GM19452 (cell line): ENCODE measurements at regions not wholly inside any gene's neighbourhood (a gene's known extent, or its start where the extent isn't known, plus 50 kb on each side); places are given as distances from the start of the nearest gene placed in this dataset.
"Not testable (repeated sequence)": the region's sequence is repeated elsewhere in the genome, so short reads cannot be mapped to it uniquely, and the experiment has no call there.

ENCODE experiments used
- ATAC-seq: cut with Tn5 transposase; IDR thresholded peaks from one replicate; pipeline ENCODE4 v1.9.1; 2021; ENCODE audit not compliant: unreplicated experiment

GRCh38 chr7:125484755-125485154 is 555.1 kb upstream of the POT1 start:
- no peak for ATAC-seq

GRCh38 chr7:125481323-125481722 is 551.7 kb upstream of the POT1 start:
- no peak for ATAC-seq

- no peak for ATAC-seq
Observed at GRCh38 chr7:125480762-125481161, 551.1 kb upstream of the POT1 start.

GRCh38 chr7:125468855-125469174 is 539.2 kb upstream of the POT1 start:
- ATAC-seq = no peak

GRCh38 chr7:125467996-125468854 is 538.6 kb upstream of the POT1 start:
- ATAC-seq = no peak

GRCh38 chr7:125465527-125465926 is 535.9 kb upstream of the POT1 start:
- ATAC-seq = no peak

- no peak for ATAC-seq
Observed at GRCh38 chr7:125462615-125463014, 533.0 kb upstream of the POT1 start.

GRCh38 chr7:125459038-125459437 is 529.4 kb upstream of the POT1 start:
- ATAC-seq = no peak

GRCh38 chr7:125450749-125451148 is 521.1 kb upstream of the POT1 start:
- ATAC-seq = no peak

- no peak for ATAC-seq
Observed at GRCh38 chr7:125445836-125446235, 516.2 kb upstream of the POT1 start.

GRCh38 chr7:125444864-125445263 is 515.2 kb upstream of the POT1 start:
- no peak for ATAC-seq

GRCh38 chr7:125436220-125436619 is 506.6 kb upstream of the POT1 start:
- ATAC-seq = no peak

- no peak for ATAC-seq
Observed at GRCh38 chr7:125431349-125431748, 501.7 kb upstream of the POT1 start.

GRCh38 chr7:125430013-125430412 is 500.4 kb upstream of the POT1 start:
- no peak for ATAC-seq

GRCh38 chr7:125427676-125428075 is 498.1 kb upstream of the POT1 start:
- no peak for ATAC-seq

- ATAC-seq = no peak
Observed at GRCh38 chr7:125425506-125425905, 495.9 kb upstream of the POT1 start.

GRCh38 chr7:125424721-125425120 is 495.1 kb upstream of the POT1 start:
- ATAC-seq = no peak

GRCh38 chr7:125423458-125424155 is 494.0 kb upstream of the POT1 start:
- ATAC-seq = no peak

- ATAC-seq = not testable (repeated sequence)
Observed at GRCh38 chr7:125421407-125421806, 491.8 kb upstream of the POT1 start.

GRCh38 chr7:125412890-125413665 is 483.5 kb upstream of the POT1 start:
- no peak for ATAC-seq

- no peak for ATAC-seq
Observed at GRCh38 chr7:125409921-125410320, 480.3 kb upstream of the POT1 start.

- ATAC-seq = no peak
Observed at GRCh38 chr7:125406111-125406510, 476.5 kb upstream of the POT1 start.
